ENCODE measurements at regions not wholly inside any gene's neighbourhood (a gene's known extent, or its start where the extent isn't known, plus 50 kb on each side); places are given as distances from the start of the nearest gene placed in this dataset.
A peak's percentile ranks its signal among the peaks of the same experiment; 100 is the strongest.

- TF ChIP-seq CTCF (IDR thresholded peaks at IDR 0.05; ENCODE audit: low read depth, low read length): no peak
- Histone ChIP-seq H3K27ac (no peak overlapping the region), H3K36me3 (no peaks in the 10 kb centered on the region), H3K4me1 (ENCODE audit: low read depth) (peaks cover 9% of the 10 kb centered on the region), H3K4me3 (no peak overlapping the region), H3K9me3 (ENCODE audit: low read depth) (no peaks in the 10 kb centered on the region), H3K27me3 (no peaks in the 10 kb centered on the region)
- no peak for DNase-seq (ENCODE audit: low read depth in 1 of 2, low spot score in 1 of 2)
Observed at GRCh38 chr2:83941886-83942285, 517.2 kb downstream of the SUCLG1 start.

GRCh38 chr2:83933749-83934148, 525.3 kb downstream of the SUCLG1 start:
- no peaks in the 10 kb centered on the region for H3K9me3 ChIP-seq (ENCODE audit: low read depth)
- DNase-seq (ENCODE audit: low read depth in 1 of 2, low spot score in 1 of 2): no peak

GRCh38 chr2:83923531-83923930, 535.5 kb downstream of the SUCLG1 start:
- H3K36me3 ChIP-seq: no peaks in the 10 kb centered on the region
- no peaks in the 10 kb centered on the region for H3K4me1 ChIP-seq (ENCODE audit: low read depth)
- no peak for TF ChIP-seq CTCF (IDR thresholded peaks at IDR 0.05; ENCODE audit: low read depth, low read length)
- no peak overlapping the region for H3K27ac ChIP-seq
- no peak overlapping the region for H3K4me3 ChIP-seq
- DNase-seq (ENCODE audit: low read depth in 1 of 2, low spot score in 1 of 2): no peak
- no peaks in the 10 kb centered on the region for H3K9me3 ChIP-seq (ENCODE audit: low read depth)
- H3K27me3 ChIP-seq: no peaks in the 10 kb centered on the region

More at GRCh38 chr2:83933749-83934148, 525.3 kb downstream of the SUCLG1 start:
- no peak overlapping the region for H3K4me3 ChIP-seq
- no peaks in the 10 kb centered on the region for H3K4me1 ChIP-seq (ENCODE audit: low read depth)
- TF ChIP-seq CTCF (IDR thresholded peaks at IDR 0.05; ENCODE audit: low read depth, low read length): no peak
- H3K27me3 ChIP-seq: no peaks in the 10 kb centered on the region
- H3K27ac ChIP-seq: no peak overlapping the region
- H3K36me3 ChIP-seq: no peaks in the 10 kb centered on the region

- no peak for DNase-seq (ENCODE audit: low read depth in 1 of 2, low spot score in 1 of 2)
- H3K4me1 ChIP-seq (ENCODE audit: low read depth): no peaks in the 10 kb centered on the region
- no peak overlapping the region for H3K27ac ChIP-seq
- no peaks in the 10 kb centered on the region for H3K27me3 ChIP-seq
- no peaks in the 10 kb centered on the region for H3K9me3 ChIP-seq (ENCODE audit: low read depth)
- H3K4me3 ChIP-seq: no peak overlapping the region
- no peaks in the 10 kb centered on the region for H3K36me3 ChIP-seq
- no peak for TF ChIP-seq CTCF (IDR thresholded peaks at IDR 0.05; ENCODE audit: low read depth, low read length)
Observed at GRCh38 chr2:83916559-83916958, 542.5 kb downstream of the SUCLG1 start.

GRCh38 chr2:83915381-83915780, 543.7 kb downstream of the SUCLG1 start:
- Histone ChIP-seq H3K27ac (no peak overlapping the region), H3K4me3 (no peak overlapping the region), H3K9me3 (ENCODE audit: low read depth) (no peaks in the 10 kb centered on the region), H3K27me3 (no peaks in the 10 kb centered on the region), H3K36me3 (no peaks in the 10 kb centered on the region), H3K4me1 (ENCODE audit: low read depth) (no peaks in the 10 kb centered on the region)
- DNase-seq (ENCODE audit: low read depth in 1 of 2, low spot score in 1 of 2): peak in 1 of 2 donors; percentile 1
- TF ChIP-seq CTCF (IDR thresholded peaks at IDR 0.05; ENCODE audit: low read depth, low read length): no peak

GRCh38 chr2:83908750-83909149, 550.3 kb downstream of the SUCLG1 start:
- no peaks in the 10 kb centered on the region for H3K27me3 ChIP-seq
- no peaks in the 10 kb centered on the region for H3K36me3 ChIP-seq
- no peak for DNase-seq (ENCODE audit: low read depth in 1 of 2, low spot score in 1 of 2)
- TF ChIP-seq CTCF (IDR thresholded peaks at IDR 0.05; ENCODE audit: low read depth, low read length): no peak
- no peak overlapping the region for H3K4me3 ChIP-seq
- H3K27ac ChIP-seq: no peak overlapping the region
- no peaks in the 10 kb centered on the region for H3K9me3 ChIP-seq (ENCODE audit: low read depth)
- H3K4me1 ChIP-seq (ENCODE audit: low read depth): no peaks in the 10 kb centered on the region

Measured in cardiac muscle cell (in vitro differentiated cells and primary cell).